ENCODE measurements at regions not wholly inside any gene's neighbourhood (a gene's known extent, or its start where the extent isn't known, plus 50 kb on each side); places are given as distances from the start of the nearest gene placed in this dataset.

DNA sequence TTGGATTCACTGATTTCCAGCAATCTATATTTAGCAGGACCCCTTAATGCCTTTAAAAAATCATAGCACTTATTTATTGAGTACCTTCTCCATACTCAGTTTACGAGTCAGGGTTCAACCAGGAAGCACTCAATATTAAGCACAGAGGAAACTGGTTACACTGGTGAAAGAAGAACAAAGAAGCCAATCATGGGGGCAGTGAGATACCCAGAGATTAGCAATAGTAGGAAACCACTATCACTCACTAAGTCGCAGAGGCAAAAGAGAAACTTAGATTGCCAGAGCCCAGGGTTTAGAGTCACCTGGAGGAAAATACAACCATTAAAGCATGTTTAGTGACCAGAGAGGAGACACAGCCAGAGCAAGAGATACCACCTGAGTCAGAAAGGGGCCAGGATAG lies 670.5 kb upstream of the USP24 start:
- TF ChIP-seq, protein P1, sequence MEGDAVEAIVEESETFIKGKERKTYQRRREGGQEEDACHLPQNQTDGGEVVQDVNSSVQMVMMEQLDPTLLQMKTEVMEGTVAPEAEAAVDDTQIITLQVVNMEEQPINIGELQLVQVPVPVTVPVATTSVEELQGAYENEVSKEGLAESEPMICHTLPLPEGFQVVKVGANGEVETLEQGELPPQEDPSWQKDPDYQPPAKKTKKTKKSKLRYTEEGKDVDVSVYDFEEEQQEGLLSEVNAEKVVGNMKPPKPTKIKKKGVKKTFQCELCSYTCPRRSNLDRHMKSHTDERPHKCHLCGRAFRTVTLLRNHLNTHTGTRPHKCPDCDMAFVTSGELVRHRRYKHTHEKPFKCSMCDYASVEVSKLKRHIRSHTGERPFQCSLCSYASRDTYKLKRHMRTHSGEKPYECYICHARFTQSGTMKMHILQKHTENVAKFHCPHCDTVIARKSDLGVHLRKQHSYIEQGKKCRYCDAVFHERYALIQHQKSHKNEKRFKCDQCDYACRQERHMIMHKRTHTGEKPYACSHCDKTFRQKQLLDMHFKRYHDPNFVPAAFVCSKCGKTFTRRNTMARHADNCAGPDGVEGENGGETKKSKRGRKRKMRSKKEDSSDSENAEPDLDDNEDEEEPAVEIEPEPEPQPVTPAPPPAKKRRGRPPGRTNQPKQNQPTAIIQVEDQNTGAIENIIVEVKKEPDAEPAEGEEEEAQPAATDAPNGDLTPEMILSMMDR (conservative IDR thresholded peaks at IDR 0.05), result no peak
- no peak for TF ChIP-seq EZH2 (IDR thresholded peaks at IDR 0.05; ENCODE audit: low read depth)
